ENCODE measurements at regions not wholly inside any gene's neighbourhood (a gene's known extent, or its start where the extent isn't known, plus 50 kb on each side); places are given as distances from the start of the nearest gene placed in this dataset.

DNA sequence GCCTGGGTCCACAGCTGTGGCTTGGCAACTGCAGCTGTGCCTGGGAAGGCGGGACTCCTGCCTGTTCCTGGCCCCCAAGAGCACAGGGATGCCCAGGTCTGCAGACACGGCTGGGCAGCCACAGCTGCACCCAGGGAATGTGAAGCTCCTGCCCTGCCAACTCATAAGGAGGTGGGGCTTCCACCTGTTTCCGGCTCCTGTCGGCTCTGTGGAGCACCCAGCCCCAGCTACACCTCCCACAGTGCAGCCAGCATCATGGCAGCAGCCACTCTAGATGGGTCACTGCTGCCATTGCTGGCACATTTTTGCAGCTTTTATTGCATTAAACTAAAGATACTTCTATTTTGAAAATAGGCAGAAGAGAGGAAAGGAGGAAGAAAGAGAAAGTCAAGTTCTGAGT lies 207.9 kb downstream of the SAMD5 start:
- no peak for DNase-seq (ENCODE audit: low spot score)

DNA sequence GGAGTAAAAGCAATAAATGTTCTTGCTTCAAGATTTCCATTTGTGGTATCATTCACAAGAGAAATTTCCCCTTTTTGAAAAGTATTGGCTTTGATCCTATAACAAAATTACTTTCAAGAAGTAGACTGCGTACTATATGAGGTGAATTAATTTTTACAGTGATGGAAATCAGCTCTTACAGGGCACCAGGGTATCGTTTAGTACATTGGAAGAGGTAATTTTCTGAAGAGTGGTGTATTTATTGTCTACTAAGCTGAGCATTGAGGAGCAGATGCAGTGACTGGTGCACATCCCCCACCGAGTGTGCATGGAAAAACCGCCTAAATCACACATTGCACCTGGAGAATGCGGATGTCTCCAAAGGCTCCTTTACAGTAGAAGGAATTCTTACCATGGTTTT lies 209.5 kb downstream of the SAMD5 start:
- DNase-seq (ENCODE audit: low spot score) = no peak

- DNase-seq (ENCODE audit: low spot score) = no peak
These were observed 213.7 kb downstream of the SAMD5 start for GRCh38 chr6:147722158-147722557.

- DNase-seq (ENCODE audit: low spot score) = no peak
These were observed 216.0 kb downstream of the SAMD5 start for GRCh38 chr6:147724454-147724853.

DNA sequence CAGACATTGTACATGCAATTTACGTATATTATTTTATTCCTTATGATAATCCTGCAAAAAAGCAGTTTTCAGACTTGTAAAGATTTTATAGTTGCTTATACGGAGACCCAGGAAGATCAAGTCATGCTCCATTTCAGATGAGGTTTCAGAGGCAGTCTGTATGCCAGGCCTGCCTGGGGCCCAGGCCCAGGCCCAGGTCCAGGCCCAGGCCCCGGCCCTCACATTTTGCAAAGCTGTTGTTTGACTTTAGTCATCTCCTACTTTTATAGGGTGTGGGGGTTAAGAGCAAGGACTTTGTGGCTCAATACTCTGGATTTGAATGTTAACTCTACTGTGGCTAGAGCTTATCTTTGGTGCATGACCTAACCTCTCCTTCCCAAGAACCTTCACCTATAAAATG lies 217.9 kb downstream of the SAMD5 start:
- DNase-seq (ENCODE audit: low spot score) = no peak

GRCh38 chr6:147728903-147729302 lies 220.4 kb downstream of the SAMD5 start:
- DNase-seq (ENCODE audit: low spot score) = no peak

GRCh38 chr6:147733686-147734085 lies 225.2 kb downstream of the SAMD5 start:
- no peak for DNase-seq (ENCODE audit: low spot score)

- no peak for DNase-seq (ENCODE audit: low spot score)
These were observed 225.7 kb downstream of the SAMD5 start for GRCh38 chr6:147734151-147734550.

- no peak for DNase-seq (ENCODE audit: low spot score)
These were observed 227.4 kb downstream of the SAMD5 start for GRCh38 chr6:147735924-147736323.

DNA sequence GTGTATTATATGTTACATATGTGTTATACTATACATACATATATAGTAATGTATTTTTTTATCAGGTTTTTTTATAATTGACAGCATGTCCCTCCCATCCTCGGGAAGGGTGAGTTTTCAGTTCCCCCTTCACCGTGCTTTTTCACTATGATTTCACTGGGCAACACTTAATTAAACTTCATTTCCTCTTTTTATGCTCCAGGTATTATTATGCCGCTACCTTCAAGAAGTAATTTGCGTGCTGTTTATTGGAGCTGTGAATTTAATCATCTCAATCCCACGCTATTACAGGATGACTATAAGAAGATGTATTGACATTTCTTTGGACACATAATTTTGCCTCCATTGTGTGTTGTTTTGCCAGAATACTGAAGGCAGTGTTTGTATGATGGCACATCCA lies 228.6 kb downstream of the SAMD5 start:
- no peak for DNase-seq (ENCODE audit: low spot score)

DNA sequence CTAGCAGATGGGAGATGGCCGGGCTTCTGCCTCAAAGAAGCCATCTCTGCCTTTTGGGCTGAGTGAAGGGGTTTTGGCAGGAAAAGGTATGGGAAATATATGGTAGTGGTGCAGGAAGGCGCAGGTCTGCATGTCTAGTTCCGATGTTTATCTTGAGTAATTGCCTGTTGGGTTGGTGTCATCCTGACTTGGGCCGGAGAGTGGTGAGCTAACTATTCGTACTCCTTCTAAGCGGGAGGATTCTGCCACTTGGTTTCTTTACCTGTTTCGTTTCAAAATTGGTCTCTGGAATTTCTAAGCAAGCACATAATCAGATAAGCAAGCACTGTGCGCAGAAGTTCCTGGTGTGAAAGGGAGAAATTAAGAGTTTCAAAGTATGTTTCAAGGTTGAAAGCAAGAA lies 229.6 kb downstream of the SAMD5 start:
- no peak for DNase-seq (ENCODE audit: low spot score)

GRCh38 chr6:147738516-147739162 lies 230.1 kb downstream of the SAMD5 start:
- DNase-seq (ENCODE audit: low spot score) = no peak

GRCh38 chr6:147740326-147740725 lies 231.8 kb downstream of the SAMD5 start:
- no peak for DNase-seq (ENCODE audit: low spot score)

DNA sequence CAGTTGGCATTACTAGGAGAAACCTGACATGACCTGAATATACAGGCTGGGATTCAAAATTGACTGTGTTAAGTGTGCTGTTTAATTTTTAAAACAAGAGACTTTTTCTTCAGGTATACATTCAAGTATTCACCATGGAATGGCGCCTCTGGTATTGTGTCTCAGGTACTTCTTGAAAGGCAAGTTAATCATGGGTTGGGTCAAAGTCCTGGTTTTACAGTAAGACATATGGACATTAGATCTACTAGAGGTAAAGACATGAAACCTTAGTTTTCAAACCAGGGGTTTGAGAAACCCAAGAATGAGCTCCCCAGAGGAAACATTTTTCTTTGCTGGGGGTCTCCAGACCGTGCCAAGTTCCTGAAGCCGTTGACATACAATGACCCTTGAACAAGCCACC lies 232.4 kb downstream of the SAMD5 start:
- DNase-seq (ENCODE audit: low spot score) = no peak

- no peak for DNase-seq (ENCODE audit: low spot score)
These were observed 232.9 kb downstream of the SAMD5 start for GRCh38 chr6:147741389-147741788.

DNA sequence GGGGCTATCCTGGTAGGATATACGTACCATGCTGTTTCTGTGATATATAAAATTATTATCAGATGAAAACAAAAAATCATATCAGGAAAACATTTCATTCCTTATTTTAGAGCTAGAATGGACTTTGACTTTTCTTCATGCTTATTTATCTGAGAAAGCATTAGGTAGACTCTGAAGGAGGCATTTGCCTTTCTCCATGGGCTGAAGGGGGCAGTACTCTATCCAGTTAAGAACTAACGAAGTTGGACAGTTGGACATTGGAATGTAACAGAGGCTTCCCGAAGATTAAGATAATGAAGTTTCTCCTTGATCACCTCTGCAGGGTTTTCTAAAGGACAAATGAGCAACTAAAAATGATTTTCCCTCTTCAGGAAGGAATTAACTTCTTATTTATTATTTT lies 233.9 kb downstream of the SAMD5 start:
- no peak for DNase-seq (ENCODE audit: low spot score)

- DNase-seq (ENCODE audit: low spot score) = no peak
These were observed 235.5 kb downstream of the SAMD5 start for GRCh38 chr6:147744012-147744411.

GRCh38 chr6:147749331-147749730 lies 240.8 kb downstream of the SAMD5 start:
- no peak for DNase-seq (ENCODE audit: low spot score)

DNA sequence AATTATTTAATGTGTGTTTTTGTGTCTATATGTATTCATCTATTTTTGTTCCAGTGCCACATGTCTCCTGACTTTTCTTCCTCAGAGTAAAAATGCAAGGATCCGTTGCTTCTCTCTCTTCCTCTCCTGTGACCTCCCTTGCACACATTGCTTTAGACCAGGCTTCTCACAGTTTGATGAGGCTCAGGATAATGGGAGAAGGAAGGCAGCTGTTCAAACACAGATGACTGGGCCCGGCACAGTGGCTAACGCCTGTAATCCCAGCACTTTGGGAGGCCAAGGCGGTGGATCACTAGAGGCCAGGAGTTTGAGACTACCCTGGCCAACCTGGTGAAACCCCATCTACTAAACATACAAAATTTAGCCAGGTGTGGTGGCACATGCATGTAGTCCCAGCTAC lies 241.9 kb downstream of the SAMD5 start:
- no peak for DNase-seq (ENCODE audit: low spot score)

- no peak for DNase-seq (ENCODE audit: low spot score)
These were observed 242.7 kb downstream of the SAMD5 start for GRCh38 chr6:147751232-147751631.

DNA sequence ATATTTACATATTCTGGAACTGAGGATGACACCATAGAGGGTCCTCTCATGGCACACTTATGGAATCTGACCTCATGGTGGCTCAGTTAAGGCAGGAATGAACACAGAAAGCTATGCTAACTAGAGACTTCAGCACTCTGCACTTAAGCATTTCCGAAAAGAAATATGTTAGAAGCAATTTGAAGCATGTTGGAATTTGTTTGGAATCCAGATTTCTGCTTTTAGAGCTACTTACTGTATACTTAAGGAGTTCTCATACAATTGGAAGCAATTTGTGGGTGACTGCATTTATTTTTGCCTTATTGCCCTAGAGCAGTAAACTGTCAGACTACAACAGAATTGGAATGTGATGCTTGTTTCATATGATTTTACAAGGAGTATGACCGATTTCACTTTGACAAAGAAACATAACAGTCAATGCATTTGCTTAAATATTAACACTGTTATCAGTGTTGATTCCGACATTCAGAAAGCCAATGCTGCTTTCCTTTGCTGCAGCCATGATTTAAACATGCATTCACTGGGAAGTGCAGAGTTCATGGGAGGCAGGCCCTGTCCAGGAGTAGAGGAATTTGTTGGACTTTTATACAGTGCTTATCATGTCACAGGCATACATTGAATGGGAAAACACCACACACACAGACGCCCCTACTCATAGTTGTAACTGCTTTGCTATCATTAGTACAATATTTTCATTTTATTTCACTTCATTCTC lies 244.4 kb downstream of the SAMD5 start:
- no peak for DNase-seq (ENCODE audit: low spot score)

DNA sequence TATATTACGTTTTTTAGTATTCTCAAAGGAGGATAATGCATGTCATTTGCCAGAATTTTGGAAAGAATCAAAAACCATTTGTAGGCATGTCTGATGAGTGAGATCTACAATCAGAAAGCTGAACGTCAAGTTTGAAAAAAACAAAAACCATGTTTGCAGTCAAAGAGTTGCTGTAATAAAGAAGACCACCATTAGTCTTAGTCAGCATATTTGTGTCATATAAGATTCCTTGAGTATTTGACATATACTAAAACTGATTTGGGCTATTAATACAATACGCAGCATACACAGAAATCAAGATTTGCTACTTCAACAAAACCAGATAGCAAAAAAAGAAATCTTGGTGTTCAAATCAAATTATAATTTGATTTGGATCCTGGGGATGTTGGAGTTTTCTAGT lies 247.5 kb downstream of the SAMD5 start:
- DNase-seq (ENCODE audit: low spot score) = no peak

DNA sequence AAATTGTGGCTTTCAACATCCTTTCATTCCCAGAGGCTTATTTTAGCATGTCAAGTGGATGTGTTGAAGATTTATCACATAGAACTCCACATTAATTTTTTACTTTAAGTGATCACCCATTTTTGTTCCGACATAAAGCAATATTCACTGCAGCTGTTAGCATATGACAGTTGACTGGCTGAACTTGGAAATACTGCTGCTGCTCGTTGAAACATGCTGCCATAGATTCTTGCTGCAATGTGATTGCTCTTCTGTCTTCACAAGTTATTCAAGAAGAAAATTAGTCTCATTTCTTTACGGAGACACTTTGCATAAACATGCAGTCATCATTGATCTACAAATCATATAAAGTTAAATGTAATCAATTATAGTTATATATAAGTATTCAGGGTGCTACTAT lies 248.4 kb downstream of the SAMD5 start:
- no peak for DNase-seq (ENCODE audit: low spot score)

- no peak for DNase-seq (ENCODE audit: low spot score)
These were observed 248.8 kb downstream of the SAMD5 start for GRCh38 chr6:147757291-147757690.

All from activated CD4-positive, alpha-beta T cell treated with anti-CD3 and anti-CD28 coated beads, Interleukin-2, Interleukin-4, amounts not matched to agents 100 ng/mL and 50 ng/mL, durations not matched to agents 16 hours and 8 hours (primary cell).